ENCODE measurements at regions not wholly inside any gene's neighbourhood (a gene's known extent, or its start where the extent isn't known, plus 50 kb on each side); places are given as distances from the start of the nearest gene placed in this dataset.

DNA sequence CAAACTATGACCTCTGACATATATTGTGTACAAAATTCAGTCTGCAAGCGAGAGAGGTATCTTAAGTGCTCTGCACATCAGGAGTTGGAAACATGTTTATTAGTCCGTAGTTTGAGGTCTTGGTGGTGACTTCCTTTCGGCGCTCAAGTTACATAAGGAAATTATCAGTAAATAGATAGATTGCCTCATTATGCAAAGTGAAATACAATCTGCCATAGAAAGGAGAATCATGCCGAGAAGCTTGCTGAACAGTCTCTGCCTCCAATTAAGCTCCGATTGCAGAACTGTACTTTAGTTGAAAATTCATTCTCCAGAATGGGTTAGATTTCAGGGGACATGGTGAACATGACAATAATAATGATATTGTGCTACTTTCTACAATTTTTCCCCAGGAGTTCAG is 271.8 kb downstream of the BRINP2 start:
- H3K9me3 ChIP-seq, result no peaks in the 10 kb centered on the region
- intact Hi-C loops (cut with DNase I), result no loop called here
- 27% methylated on average over 6 of the region's 6 CpGs for WGBS

GRCh38 chr1:177441281-177441680 is 270.5 kb downstream of the BRINP2 start:
- TF ChIP-seq POLR2AphosphoS5 (IDR thresholded peaks at IDR 0.05), result no peak
- TF ChIP-seq CTCF (IDR thresholded peaks at IDR 0.05), result no peak
- no peak for TF ChIP-seq POLR2A (IDR thresholded peaks at IDR 0.05)
- Histone ChIP-seq H3K9me3 (no peaks in the 10 kb centered on the region), H3K27me3 (replicated peaks; ENCODE audit: insufficient read depth) (no peaks in the 10 kb centered on the region), H3K27ac (no peak overlapping the region), H3K4me3 (no peak overlapping the region), H3K36me3 (no peaks in the 10 kb centered on the region), H3K4me1 (replicated peaks) (no peaks in the 10 kb centered on the region)
- intact Hi-C loops (cut with DNase I), result no loop called here
- no peak for DNase-seq (ENCODE audit: low spot score)
- WGBS, result 94% methylated on average over 1 of the region's 1 CpG

More for the DNA sequence above, 271.8 kb downstream of the BRINP2 start:
- Histone ChIP-seq H3K36me3 (no peaks in the 10 kb centered on the region), H3K27me3 (replicated peaks; ENCODE audit: insufficient read depth) (no peaks in the 10 kb centered on the region), H3K4me3 (no peak overlapping the region), H3K4me1 (replicated peaks) (no peaks in the 10 kb centered on the region), H3K27ac (no peak overlapping the region)
- TF ChIP-seq CTCF (IDR thresholded peaks at IDR 0.05) (no peak), POLR2AphosphoS5 (IDR thresholded peaks at IDR 0.05) (no peak), POLR2A (IDR thresholded peaks at IDR 0.05) (no peak)
- no peak for DNase-seq (ENCODE audit: low spot score)

- no peak overlapping the region for H3K4me3 ChIP-seq
- intact Hi-C loops (cut with DNase I), result no loop called here
- H3K36me3 ChIP-seq, result no peaks in the 10 kb centered on the region
- no peak for DNase-seq (ENCODE audit: low spot score)
- WGBS, result 45% methylated on average over 4 of the region's 4 CpGs
- no peaks in the 10 kb centered on the region for H3K27me3 ChIP-seq (replicated peaks; ENCODE audit: insufficient read depth)
- H3K4me1 ChIP-seq (replicated peaks), result no peaks in the 10 kb centered on the region
- H3K27ac ChIP-seq, result no peak overlapping the region
- TF ChIP-seq CTCF (IDR thresholded peaks at IDR 0.05), result no peak
- TF ChIP-seq POLR2AphosphoS5 (IDR thresholded peaks at IDR 0.05), result peak; percentile 52
- no peaks in the 10 kb centered on the region for H3K9me3 ChIP-seq
These were observed 270.1 kb downstream of the BRINP2 start for GRCh38 chr1:177440821-177441220.

DNA sequence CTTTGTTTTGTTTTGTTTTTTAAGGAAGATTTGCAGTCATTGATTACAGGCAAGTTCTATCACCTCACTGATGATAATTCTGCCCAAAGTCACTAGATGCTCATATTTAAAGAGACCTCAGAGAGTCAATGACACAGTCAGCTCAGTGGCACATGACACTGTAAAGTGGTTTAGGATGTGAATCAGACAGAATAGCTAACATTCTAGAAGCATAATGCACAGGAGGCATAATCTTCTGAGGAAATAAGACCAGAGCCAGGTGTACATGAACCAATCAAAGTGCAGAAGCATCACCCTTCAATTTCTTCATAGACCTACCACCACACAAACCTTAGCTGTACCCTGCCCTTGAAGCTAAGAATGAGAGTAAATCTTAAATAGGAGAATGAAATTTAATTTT is 268.5 kb downstream of the BRINP2 start:
- intact Hi-C loops (cut with DNase I), result no loop called here
- H3K36me3 ChIP-seq, result no peaks in the 10 kb centered on the region
- DNase-seq (ENCODE audit: low spot score), result no peak
- TF ChIP-seq CTCF (IDR thresholded peaks at IDR 0.05) (no peak), POLR2AphosphoS5 (IDR thresholded peaks at IDR 0.05) (no peak), POLR2A (IDR thresholded peaks at IDR 0.05) (no peak)
- H3K4me3 ChIP-seq, result no peak overlapping the region
- H3K4me1 ChIP-seq (replicated peaks), result no peaks in the 10 kb centered on the region
- no peak overlapping the region for H3K27ac ChIP-seq
- H3K9me3 ChIP-seq, result no peaks in the 10 kb centered on the region
- no peaks in the 10 kb centered on the region for H3K27me3 ChIP-seq (replicated peaks; ENCODE audit: insufficient read depth)

DNA sequence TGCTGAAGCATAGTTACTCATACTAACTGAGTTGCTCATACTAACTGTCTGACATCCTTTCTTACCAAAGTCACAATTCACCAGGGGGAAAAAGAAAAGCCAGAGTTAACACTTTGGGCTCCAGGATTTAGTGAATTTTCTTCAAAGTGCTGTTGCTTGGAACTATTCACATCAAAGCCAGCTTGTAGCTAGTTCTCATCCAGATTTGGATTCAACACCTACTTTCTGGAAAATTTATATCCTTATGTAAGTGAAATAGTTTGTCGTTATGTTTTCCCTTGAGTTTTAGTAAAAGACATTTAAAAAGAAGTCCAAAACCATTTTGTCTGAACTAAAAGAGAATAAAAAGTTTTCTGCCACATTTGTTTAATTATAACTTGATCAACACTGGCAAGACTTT is 264.6 kb downstream of the BRINP2 start:
- Histone ChIP-seq H3K9me3 (no peaks in the 10 kb centered on the region), H3K4me1 (replicated peaks) (no peaks in the 10 kb centered on the region), H3K27me3 (replicated peaks; ENCODE audit: insufficient read depth) (no peaks in the 10 kb centered on the region), H3K4me3 (no peak overlapping the region), H3K36me3 (no peaks in the 10 kb centered on the region), H3K27ac (no peak overlapping the region)
- intact Hi-C loops (cut with DNase I), result no loop called here
- TF ChIP-seq CTCF (IDR thresholded peaks at IDR 0.05) (no peak), POLR2A (IDR thresholded peaks at IDR 0.05) (no peak), POLR2AphosphoS5 (IDR thresholded peaks at IDR 0.05) (no peak)
- DNase-seq (ENCODE audit: low spot score), result no peak
- WGBS, result 83% methylated on average over 1 of the region's 1 CpG
